ENCODE measurements at regions not wholly inside any gene's neighbourhood (a gene's known extent, or its start where the extent isn't known, plus 50 kb on each side); places are given as distances from the start of the nearest gene placed in this dataset.
A peak's percentile ranks its signal among the peaks of the same experiment; 100 is the strongest.

DNA sequence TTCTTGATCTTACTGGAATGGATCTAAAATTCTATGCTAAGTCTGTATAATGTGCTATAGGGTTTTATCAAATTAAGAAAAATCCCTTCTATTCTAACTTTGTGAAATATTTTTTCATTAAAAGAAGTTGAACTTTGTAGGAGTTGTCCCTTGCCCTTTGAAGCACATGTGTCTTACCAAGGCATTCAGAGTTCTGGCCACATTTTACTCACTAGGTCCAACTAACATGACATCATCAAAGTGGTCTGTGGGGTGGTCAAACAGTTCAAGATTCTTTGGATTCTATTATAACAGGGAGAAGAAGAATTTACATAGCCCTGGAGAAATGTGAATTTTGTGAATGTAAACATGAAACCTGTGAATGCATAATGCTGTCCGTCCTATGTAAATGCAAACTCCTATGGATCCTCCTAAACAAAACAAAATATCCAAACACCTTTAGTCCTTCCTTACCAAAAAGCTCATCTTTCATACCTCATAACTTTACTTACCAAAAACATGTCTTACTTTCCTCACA, 88.7 kb downstream of the EBNA1BP2 start:
- no peak for DNase-seq (ENCODE audit: low read depth)
- in situ Hi-C loops (cut with HindIII; ENCODE audit: low sequenced_read_pairs), result no loop called here
- no peak overlapping the region for H3K4me3 ChIP-seq (ENCODE audit: low read depth, low read length)
- TF ChIP-seq, protein P1, sequence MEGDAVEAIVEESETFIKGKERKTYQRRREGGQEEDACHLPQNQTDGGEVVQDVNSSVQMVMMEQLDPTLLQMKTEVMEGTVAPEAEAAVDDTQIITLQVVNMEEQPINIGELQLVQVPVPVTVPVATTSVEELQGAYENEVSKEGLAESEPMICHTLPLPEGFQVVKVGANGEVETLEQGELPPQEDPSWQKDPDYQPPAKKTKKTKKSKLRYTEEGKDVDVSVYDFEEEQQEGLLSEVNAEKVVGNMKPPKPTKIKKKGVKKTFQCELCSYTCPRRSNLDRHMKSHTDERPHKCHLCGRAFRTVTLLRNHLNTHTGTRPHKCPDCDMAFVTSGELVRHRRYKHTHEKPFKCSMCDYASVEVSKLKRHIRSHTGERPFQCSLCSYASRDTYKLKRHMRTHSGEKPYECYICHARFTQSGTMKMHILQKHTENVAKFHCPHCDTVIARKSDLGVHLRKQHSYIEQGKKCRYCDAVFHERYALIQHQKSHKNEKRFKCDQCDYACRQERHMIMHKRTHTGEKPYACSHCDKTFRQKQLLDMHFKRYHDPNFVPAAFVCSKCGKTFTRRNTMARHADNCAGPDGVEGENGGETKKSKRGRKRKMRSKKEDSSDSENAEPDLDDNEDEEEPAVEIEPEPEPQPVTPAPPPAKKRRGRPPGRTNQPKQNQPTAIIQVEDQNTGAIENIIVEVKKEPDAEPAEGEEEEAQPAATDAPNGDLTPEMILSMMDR (IDR thresholded peaks at IDR 0.05; ENCODE audit: low read depth, low read length, missing control alignments), result no peak

- DNase-seq (ENCODE audit: low read depth), result no peak
- in situ Hi-C loops (cut with HindIII; ENCODE audit: low sequenced_read_pairs), result no loop called here
- no peak overlapping the region for H3K4me3 ChIP-seq (ENCODE audit: low read depth, low read length)
- TF ChIP-seq, protein P1 (IDR thresholded peaks at IDR 0.05; ENCODE audit: low read depth, low read length, missing control alignments), result no peak
Measured at GRCh38 chr1:43082740-43083139, 89.3 kb downstream of the EBNA1BP2 start.

DNA sequence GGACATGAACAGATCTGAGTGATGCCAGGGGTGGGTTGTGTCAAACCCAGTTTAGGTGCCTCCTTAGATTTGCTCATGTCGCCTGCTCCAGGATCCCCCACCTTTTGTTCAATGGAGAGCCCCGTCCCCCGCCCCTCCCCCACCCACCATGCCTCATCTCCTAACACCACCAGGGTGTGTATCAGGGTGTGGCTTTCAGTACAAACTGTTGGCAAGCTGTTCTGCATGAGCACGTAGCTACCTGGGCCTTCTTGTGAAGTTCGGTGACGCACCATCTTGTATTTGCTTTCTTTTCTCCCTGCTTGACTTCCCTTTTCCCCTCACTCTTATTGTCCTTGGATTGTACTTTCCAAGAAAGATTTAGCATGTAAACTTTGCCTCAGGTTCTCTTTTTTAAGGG, 94.8 kb downstream of the EBNA1BP2 start:
- in situ Hi-C loops (cut with HindIII; ENCODE audit: low sequenced_read_pairs), result no loop called here
- TF ChIP-seq, protein P1 (IDR thresholded peaks at IDR 0.05; ENCODE audit: low read depth, low read length, missing control alignments), result no peak
- no peak for DNase-seq (ENCODE audit: low read depth)
- no peak overlapping the region for H3K4me3 ChIP-seq (ENCODE audit: low read depth, low read length)

DNA sequence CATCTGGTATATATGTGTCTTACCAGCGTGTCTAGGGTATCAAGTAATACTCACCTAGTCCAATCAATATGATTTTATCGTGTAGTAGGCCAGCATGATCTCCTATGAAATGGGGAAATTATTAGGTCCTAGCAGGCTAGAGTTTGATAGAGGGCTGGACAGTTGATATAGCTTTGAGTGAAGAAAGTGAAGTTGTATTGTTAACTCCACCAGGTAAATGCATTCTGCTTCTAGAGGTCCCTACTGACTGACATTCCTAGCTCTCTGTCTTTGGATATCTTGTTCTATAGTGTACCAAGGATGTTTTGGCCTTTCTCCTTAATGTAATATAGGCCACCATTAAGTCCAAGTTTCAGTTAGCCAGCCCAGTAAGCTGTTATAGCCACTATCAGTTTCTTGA, 97.4 kb downstream of the EBNA1BP2 start:
- H3K4me3 ChIP-seq (ENCODE audit: low read depth, low read length), result no peak overlapping the region
- in situ Hi-C loops (cut with HindIII; ENCODE audit: low sequenced_read_pairs), result loop anchor here (5.0 kb wide), 1 partner anchor 157 kb away; no protein-coding TSS in a partner anchor
- no peak for DNase-seq (ENCODE audit: low read depth)
- TF ChIP-seq, protein P1 (IDR thresholded peaks at IDR 0.05; ENCODE audit: low read depth, low read length, missing control alignments), result no peak

DNA sequence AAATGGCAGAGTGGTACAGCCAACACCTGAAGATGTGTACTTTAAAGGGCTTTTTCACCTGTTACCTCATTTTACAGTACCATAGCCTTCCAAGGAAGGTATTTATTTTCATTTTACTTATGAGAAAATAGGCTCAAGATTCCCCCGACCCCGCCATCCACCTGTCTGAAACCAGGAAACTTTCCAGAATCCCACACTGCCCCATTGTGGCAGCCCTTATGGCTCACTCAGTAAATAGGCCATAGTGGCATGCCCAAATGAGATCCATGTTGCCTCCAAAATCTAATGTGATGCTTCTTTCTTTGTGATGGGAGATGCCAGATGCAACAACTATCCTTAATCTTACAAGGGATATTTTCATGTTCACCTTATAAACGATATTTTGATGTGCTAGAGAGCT, 97.8 kb downstream of the EBNA1BP2 start:
- DNase-seq (ENCODE audit: low read depth), result no peak
- TF ChIP-seq, protein P1 (IDR thresholded peaks at IDR 0.05; ENCODE audit: low read depth, low read length, missing control alignments), result peak; percentile 16
- in situ Hi-C loops (cut with HindIII; ENCODE audit: low sequenced_read_pairs), result loop anchor here (5.0 kb wide), 1 partner anchor 157 kb away; no protein-coding TSS in a partner anchor
- no peak overlapping the region for H3K4me3 ChIP-seq (ENCODE audit: low read depth, low read length)

DNA sequence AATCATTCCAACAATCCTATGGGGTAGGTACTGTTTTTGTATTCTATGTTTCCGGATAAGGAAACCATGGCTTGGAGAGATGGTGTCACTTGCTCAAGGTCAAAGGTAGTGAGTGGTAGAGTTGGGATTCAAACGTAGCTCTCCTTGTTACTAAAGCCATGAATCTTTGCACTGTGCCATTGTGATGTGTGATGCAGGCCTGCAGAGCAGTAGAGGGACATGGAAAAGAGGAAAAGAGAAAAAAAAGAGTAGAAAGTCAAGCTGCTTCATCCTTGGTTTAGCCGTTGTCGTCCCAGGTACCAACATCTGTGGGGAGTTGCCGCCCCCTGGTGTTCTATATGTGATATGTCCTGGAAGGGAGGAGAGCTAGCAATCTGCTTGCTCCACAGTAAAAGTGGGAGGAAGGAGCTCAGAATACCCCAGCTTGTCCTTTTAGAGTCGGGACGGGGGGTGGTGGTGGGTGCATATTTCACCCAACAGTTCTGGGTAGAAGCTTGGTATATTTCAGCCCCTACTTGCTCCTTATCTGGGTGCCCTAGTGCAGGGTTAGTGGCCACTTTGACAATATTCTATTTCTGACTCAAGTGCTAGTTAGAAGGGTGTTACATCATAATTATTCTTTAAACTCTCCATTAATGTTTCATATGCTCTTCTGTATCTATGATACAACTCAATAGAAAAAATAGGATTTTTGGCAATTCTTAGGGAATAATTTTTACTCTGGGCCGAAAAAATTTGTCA, 98.4 kb downstream of the EBNA1BP2 start:
- in situ Hi-C loops (cut with HindIII; ENCODE audit: low sequenced_read_pairs), result loop anchor here (5.0 kb wide), 1 partner anchor 156 kb away; no protein-coding TSS in a partner anchor
- no peak overlapping the region for H3K4me3 ChIP-seq (ENCODE audit: low read depth, low read length)
- DNase-seq (ENCODE audit: low read depth), result peak; percentile 51
- TF ChIP-seq, protein P1 (IDR thresholded peaks at IDR 0.05; ENCODE audit: low read depth, low read length, missing control alignments), result peak; percentile 73
